ENCODE measurements at regions not wholly inside any gene's neighbourhood (a gene's known extent, or its start where the extent isn't known, plus 50 kb on each side); places are given as distances from the start of the nearest gene placed in this dataset.

- no peak for DNase-seq
These were observed 350.0 kb upstream of the AKR1E2 start for GRCh38 chr10:4475827-4476490.

- no peak for DNase-seq
These were observed 351.2 kb upstream of the AKR1E2 start for GRCh38 chr10:4474829-4475228.

GRCh38 chr10:4473977-4474376, 352.0 kb upstream of the AKR1E2 start:
- no peak for DNase-seq

- DNase-seq: no peak
These were observed 353.7 kb upstream of the AKR1E2 start for GRCh38 chr10:4472190-4472904.

- DNase-seq: no peak
These were observed 355.7 kb upstream of the AKR1E2 start for GRCh38 chr10:4470231-4470835.

GRCh38 chr10:4467481-4467880, 358.5 kb upstream of the AKR1E2 start:
- DNase-seq: no peak

- DNase-seq: no peak
These were observed 365.7 kb upstream of the AKR1E2 start for GRCh38 chr10:4460267-4460666.

GRCh38 chr10:4459531-4459930, 366.5 kb upstream of the AKR1E2 start:
- DNase-seq: no peak

GRCh38 chr10:4457597-4457996, 368.4 kb upstream of the AKR1E2 start:
- DNase-seq: no peak

- no peak for DNase-seq
These were observed 369.2 kb upstream of the AKR1E2 start for GRCh38 chr10:4456776-4457175.

- DNase-seq: no peak
These were observed 369.7 kb upstream of the AKR1E2 start for GRCh38 chr10:4456279-4456678.

GRCh38 chr10:4453950-4454349, 372.1 kb upstream of the AKR1E2 start:
- no peak for DNase-seq

- DNase-seq: no peak
These were observed 372.7 kb upstream of the AKR1E2 start for GRCh38 chr10:4453276-4453675.

GRCh38 chr10:4450981-4451908, 374.8 kb upstream of the AKR1E2 start:
- no peak for DNase-seq

GRCh38 chr10:4450169-4450568, 375.8 kb upstream of the AKR1E2 start:
- no peak for DNase-seq

- DNase-seq: peak; percentile 36 to 79
These were observed 378.0 kb upstream of the AKR1E2 start for GRCh38 chr10:4448030-4448429.

GRCh38 chr10:4443419-4443818, 382.6 kb upstream of the AKR1E2 start:
- DNase-seq: no peak

- no peak for DNase-seq
These were observed 383.7 kb upstream of the AKR1E2 start for GRCh38 chr10:4442296-4442695.

GRCh38 chr10:4440260-4440659, 385.7 kb upstream of the AKR1E2 start:
- DNase-seq: no peak

GRCh38 chr10:4437791-4438190, 388.2 kb upstream of the AKR1E2 start:
- DNase-seq: no peak

- no peak for DNase-seq
These were observed 388.9 kb upstream of the AKR1E2 start for GRCh38 chr10:4437061-4437460.

GRCh38 chr10:4436103-4436502, 389.9 kb upstream of the AKR1E2 start:
- no peak for DNase-seq

- DNase-seq: no peak
These were observed 391.4 kb upstream of the AKR1E2 start for GRCh38 chr10:4434516-4435071.

All from NCI-H446 (cell line).